CD14-positive monocyte (primary cell): ENCODE measurements at regions not wholly inside any gene's neighbourhood (a gene's known extent, or its start where the extent isn't known, plus 50 kb on each side); places are given as distances from the start of the nearest gene placed in this dataset.
A peak's percentile ranks its signal among the peaks of the same experiment; 100 is the strongest.
"Not testable (repeated sequence)": the region's sequence is repeated elsewhere in the genome, so short reads cannot be mapped to it uniquely, and the experiment has no call there.

Experiments used
- DNase-seq, 3 donors: peaks; one replicate each; pipeline ENCODE4 v3.0.0-alpha.2; 2011 to 2022
- H2AFZ ChIP-seq: 2 replicates; pipeline ENCODE4 v1.6.0; 2012; ENCODE audit warnings: mild to moderate bottlenecking, low read depth, low read length, inconsistent platforms; ENCODE audit not compliant: insufficient read depth, poor library complexity, severe bottlenecking
- H3K27ac ChIP-seq, 2 donors: 1 replicate in 1 of 2; 2 replicates in 1 of 2; pipeline ENCODE4 v1.5.1; 2012 to 2013; ENCODE audit warnings: low read length in 2 of 2, control low read depth in 1 of 2, inconsistent platforms in 1 of 2, low read depth in 1 of 2, mild to moderate bottlenecking in 1 of 2
- H3K27me3 ChIP-seq, 2 donors: one replicate each; pipeline versions ENCODE4 v1.6.0 to v1.6.1; 2011 to 2013; ENCODE audit warnings: low read length in 2 of 2; ENCODE audit not compliant: control insufficient read depth in 2 of 2, insufficient read depth in 2 of 2
- H3K36me3 ChIP-seq, 2 donors: replicated peaks in 1 of 2; 1 replicate in 1 of 2; 2 replicates in 1 of 2; pipeline versions ENCODE4 v1.5.1 to v1.6.1; 2012 to 2013; ENCODE audit warnings: low read length in 2 of 2, control low read depth in 1 of 2, inconsistent platforms in 1 of 2, mild to moderate bottlenecking in 1 of 2; ENCODE audit not compliant: insufficient read depth in 2 of 2, control insufficient read depth in 1 of 2
- H3K4me1 ChIP-seq, 2 donors: 1 replicate in 1 of 2; 2 replicates in 1 of 2; pipeline versions ENCODE4 v1.5.1 to v1.6.1; 2012 to 2013; ENCODE audit warnings: low read length in 2 of 2, control low read depth in 1 of 2, inconsistent platforms in 1 of 2, mild to moderate bottlenecking in 1 of 2, moderate library complexity in 1 of 2; ENCODE audit not compliant: insufficient read depth in 2 of 2, control insufficient read depth in 1 of 2
- H3K4me2 ChIP-seq: replicated peaks from 2 replicates; pipeline ENCODE3; 2012; ENCODE audit warnings: low read length, moderate library complexity, mild to moderate bottlenecking; ENCODE audit not compliant: poor library complexity, severe bottlenecking; ENCODE audit errors: extremely low read depth
- H3K4me3 ChIP-seq, 3 experiments: fragments of 200-600 bp in 1 of 3; sonication (generic) in 1 of 3; replicated peaks in 1 of 3; 1 replicate in 2 of 3; 2 replicates in 1 of 3; pipeline ENCODE4 v1.5.1; 2011 to 2013; ENCODE audit warnings: low read length in 3 of 3, mild to moderate bottlenecking in 3 of 3, control low read depth in 2 of 3, low read depth in 2 of 3, inconsistent platforms in 1 of 3, moderate library complexity in 1 of 3
- H3K79me2 ChIP-seq: 2 replicates; pipeline ENCODE4 v1.6.0; 2012; ENCODE audit warnings: mild to moderate bottlenecking, control low read depth, inconsistent platforms, low read length, moderate library complexity; ENCODE audit not compliant: insufficient read depth
- H3K9ac ChIP-seq: 2 replicates; pipeline ENCODE4 v1.6.0; 2017; ENCODE audit warnings: low read length, mild to moderate bottlenecking; ENCODE audit not compliant: insufficient read depth, poor library complexity, severe bottlenecking
- H3K9me3 ChIP-seq, 2 donors: replicated peaks in 1 of 2; 1 replicate in 1 of 2; 2 replicates in 1 of 2; pipeline versions ENCODE4 v1.5.1 to v1.6.1; 2012 to 2013; ENCODE audit warnings: low read length in 2 of 2, control low read depth in 1 of 2; ENCODE audit not compliant: control insufficient read depth in 1 of 2, insufficient read depth in 1 of 2
- H4K20me1 ChIP-seq: 2 replicates; pipeline ENCODE4 v1.6.0; 2012; ENCODE audit warnings: mild to moderate bottlenecking, low read length, control low read depth, moderate library complexity; ENCODE audit not compliant: insufficient read depth
- H3K27ac Mint-ChIP-seq, 7 donors: one replicate each; pipeline ENCODE4 v1.8.0; 2020; ENCODE audit warnings: mild to moderate bottlenecking in 7 of 7, mixed read lengths in 7 of 7, moderate library complexity in 6 of 7, inconsistent platforms in 2 of 7
- H3K27me3 Mint-ChIP-seq, 3 donors: one replicate each; pipeline ENCODE4 v1.8.0; 2021 to 2022; ENCODE audit warnings: low read depth in 3 of 3, mild to moderate bottlenecking in 3 of 3, mixed read lengths in 3 of 3, moderate library complexity in 3 of 3, inconsistent platforms in 1 of 3
- H3K36me3 Mint-ChIP-seq, 2 donors: one replicate each; pipeline ENCODE4 v1.8.0; 2020; ENCODE audit warnings: mixed read lengths in 2 of 2, inconsistent platforms in 1 of 2, mild to moderate bottlenecking in 1 of 2
- H3K4me1 Mint-ChIP-seq: one replicate; pipeline ENCODE4 v1.8.0; 2020; ENCODE audit warnings: mild to moderate bottlenecking, mixed read lengths
- H3K4me3 Mint-ChIP-seq, 2 donors: one replicate each; pipeline ENCODE4 v1.8.0; 2020; ENCODE audit warnings: mild to moderate bottlenecking in 2 of 2, mixed read lengths in 2 of 2, moderate library complexity in 1 of 2
- H3K9me3 Mint-ChIP-seq, 7 donors: one replicate each; pipeline ENCODE4 v1.8.0; 2020 to 2022; ENCODE audit warnings: mixed read lengths in 7 of 7, mild to moderate bottlenecking in 6 of 7, moderate library complexity in 6 of 7, inconsistent platforms in 2 of 7
- WGBS: methylation state at CpG from one replicate; pipeline ENCODE4 v1.1.5; 2013; ENCODE audit warnings: missing lambda C conversion rate; ENCODE audit not compliant: insufficient coverage; 5-methylcytosine and 5-hydroxymethylcytosine counted together
- intact Hi-C, 2 donors: fragments of 100-400 bp; cut with micrococcal nuclease; formaldehyde crosslinking; loops; one replicate each; pipeline versions ENCODE4 v1.15.0 to v1.15.1; 2023
- TF ChIP-seq, protein P1 (sequence below): fragments of 200-600 bp; IDR thresholded peaks from one replicate; pipeline ENCODE4 v1.8.0; 2022; ENCODE audit warnings: antibody characterized with exemption, mild to moderate bottlenecking

DNA sequence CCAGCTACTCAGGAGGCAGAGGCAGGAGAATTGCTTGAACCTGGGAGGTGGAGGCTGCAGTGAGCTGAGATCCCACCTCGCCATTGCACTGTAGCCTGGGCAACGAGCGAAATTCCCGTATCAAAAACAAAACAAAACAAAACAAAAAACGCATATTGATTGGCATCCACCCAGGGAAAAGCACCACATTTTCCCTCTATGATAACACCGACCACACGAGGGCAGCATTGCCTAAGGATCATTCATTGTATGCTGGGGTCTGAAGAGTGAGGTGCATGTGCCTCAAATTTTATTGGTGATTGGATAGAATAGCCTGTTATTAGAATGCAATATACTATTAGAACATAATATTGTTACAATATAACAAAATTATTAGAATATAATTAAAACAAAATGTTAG is 433.1 kb upstream of the AMELY start:
- Mint-ChIP-seq H3K36me3 (peaks cover 0 to 41% of the 10 kb centered on the region in 2 donors), H3K27ac (no peak overlapping the region), H3K9me3 (no peaks in the 10 kb centered on the region), H3K27me3 (no peaks in the 10 kb centered on the region), H3K4me3 (no peak overlapping the region), H3K4me1 (peaks cover 3% of the 10 kb centered on the region)
- H3K27ac ChIP-seq, result no peak overlapping the region
- WGBS, result no CpG with 5 or more reads among the region's 7 CpGs
- peaks cover 0 to 3% of the 10 kb centered on the region in 2 donors for H3K4me1 ChIP-seq
- H3K4me3 ChIP-seq, result no peak overlapping the region
- no peak overlapping the region for H3K9ac ChIP-seq
- H3K27me3 ChIP-seq, result no peaks in the 10 kb centered on the region
- peaks cover 0 to 15% of the 10 kb centered on the region in 2 donors for H3K36me3 ChIP-seq
- DNase-seq, result peak in 2 of 3 donors; percentile 15 to 21
- intact Hi-C loops, result no loop called here
- no peaks in the 10 kb centered on the region for H3K79me2 ChIP-seq
- no peaks in the 10 kb centered on the region for H3K9me3 ChIP-seq
- TF ChIP-seq, protein P1, sequence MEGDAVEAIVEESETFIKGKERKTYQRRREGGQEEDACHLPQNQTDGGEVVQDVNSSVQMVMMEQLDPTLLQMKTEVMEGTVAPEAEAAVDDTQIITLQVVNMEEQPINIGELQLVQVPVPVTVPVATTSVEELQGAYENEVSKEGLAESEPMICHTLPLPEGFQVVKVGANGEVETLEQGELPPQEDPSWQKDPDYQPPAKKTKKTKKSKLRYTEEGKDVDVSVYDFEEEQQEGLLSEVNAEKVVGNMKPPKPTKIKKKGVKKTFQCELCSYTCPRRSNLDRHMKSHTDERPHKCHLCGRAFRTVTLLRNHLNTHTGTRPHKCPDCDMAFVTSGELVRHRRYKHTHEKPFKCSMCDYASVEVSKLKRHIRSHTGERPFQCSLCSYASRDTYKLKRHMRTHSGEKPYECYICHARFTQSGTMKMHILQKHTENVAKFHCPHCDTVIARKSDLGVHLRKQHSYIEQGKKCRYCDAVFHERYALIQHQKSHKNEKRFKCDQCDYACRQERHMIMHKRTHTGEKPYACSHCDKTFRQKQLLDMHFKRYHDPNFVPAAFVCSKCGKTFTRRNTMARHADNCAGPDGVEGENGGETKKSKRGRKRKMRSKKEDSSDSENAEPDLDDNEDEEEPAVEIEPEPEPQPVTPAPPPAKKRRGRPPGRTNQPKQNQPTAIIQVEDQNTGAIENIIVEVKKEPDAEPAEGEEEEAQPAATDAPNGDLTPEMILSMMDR, result peak; percentile 63
- H3K4me2 ChIP-seq, result no peak overlapping the region
- H4K20me1 ChIP-seq, result no peaks in the 10 kb centered on the region
- no peak overlapping the region for H2AFZ ChIP-seq

DNA sequence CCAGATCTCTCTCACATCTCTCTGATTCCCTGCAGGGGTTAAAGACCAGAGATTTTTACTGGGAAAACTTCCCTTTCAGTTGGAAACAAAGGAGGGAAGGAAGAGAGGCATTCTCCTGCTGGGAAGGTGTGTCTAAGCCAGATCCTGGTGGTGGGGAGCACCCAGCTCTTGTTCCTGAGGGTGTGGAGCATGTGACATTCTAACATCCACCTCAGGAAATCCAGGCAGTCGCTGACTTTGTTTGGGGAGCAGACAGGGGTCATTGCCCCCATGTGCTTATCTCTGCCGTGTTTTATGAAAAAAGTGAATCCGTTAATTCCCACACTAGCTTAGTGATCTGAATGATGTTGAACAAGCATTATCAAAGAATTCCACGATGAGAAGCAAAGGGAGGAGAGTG is 431.7 kb upstream of the AMELY start:
- H3K4me3 Mint-ChIP-seq, result no peak overlapping the region

DNA sequence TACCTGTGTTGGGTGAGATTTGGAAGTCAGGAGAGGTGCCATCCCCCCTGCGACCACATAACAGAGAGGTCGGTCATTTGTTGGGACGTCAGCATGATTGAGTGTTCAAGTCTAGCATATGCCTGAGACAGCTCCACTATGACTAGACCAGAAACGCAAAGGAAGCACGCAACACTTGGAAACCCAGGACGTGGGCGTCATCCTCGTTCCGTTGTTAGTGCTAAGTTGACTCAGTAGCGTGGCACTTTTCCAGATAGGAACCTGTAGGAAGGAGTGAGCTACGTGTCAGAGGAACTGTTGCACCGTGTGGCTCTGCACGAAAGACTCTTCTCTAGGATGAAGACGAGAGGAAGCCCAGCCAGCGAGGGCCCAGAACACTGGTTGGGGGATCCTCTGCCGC is 431.2 kb upstream of the AMELY start:
- H3K4me2 ChIP-seq, H3K27me3 ChIP-seq, H3K9ac ChIP-seq, H3K9me3 ChIP-seq, H3K4me1 ChIP-seq, H3K79me2 ChIP-seq, intact Hi-C loops, DNase-seq, H4K20me1 ChIP-seq, H3K4me3 ChIP-seq, H3K9me3 Mint-ChIP-seq, H3K27me3 Mint-ChIP-seq, H2AFZ ChIP-seq, H3K4me3 Mint-ChIP-seq, H3K27ac ChIP-seq: not testable (repeated sequence)
- peaks cover 0 to 11% of the 10 kb centered on the region in 2 donors for H3K36me3 ChIP-seq
- Mint-ChIP-seq H3K4me1 (peaks cover 11% of the 10 kb centered on the region), H3K36me3 (peaks cover 0 to 48% of the 10 kb centered on the region in 2 donors), H3K27ac (peak overlapping the region in 1 of 7 donors; percentile 34)
- WGBS, result 50% methylated on average over 9 of the region's 16 CpGs

More for the DNA sequence above, 431.7 kb upstream of the AMELY start:
- H3K9ac ChIP-seq, result no peak overlapping the region
- peaks cover 0 to 43% of the 10 kb centered on the region in 2 donors for H3K36me3 Mint-ChIP-seq
- WGBS, result no CpG with 5 or more reads among the region's 4 CpGs
- no peaks in the 10 kb centered on the region for H3K9me3 ChIP-seq
- no peak overlapping the region for H2AFZ ChIP-seq
- H3K27ac Mint-ChIP-seq, result peak overlapping the region in 1 of 7 donors; percentile 34
- no peaks in the 10 kb centered on the region for H3K27me3 ChIP-seq
- no peak overlapping the region for H3K4me2 ChIP-seq
- no peak for DNase-seq
- H4K20me1 ChIP-seq, result no peaks in the 10 kb centered on the region
- H3K27ac ChIP-seq, result no peak overlapping the region
- no peaks in the 10 kb centered on the region for H3K9me3 Mint-ChIP-seq
- H3K4me1 ChIP-seq, result peaks cover 0 to 4% of the 10 kb centered on the region in 2 donors
- intact Hi-C loops, result no loop called here
- peaks cover 11% of the 10 kb centered on the region for H3K4me1 Mint-ChIP-seq
- H3K27me3 Mint-ChIP-seq, result no peaks in the 10 kb centered on the region
- H3K79me2 ChIP-seq, result no peaks in the 10 kb centered on the region
- TF ChIP-seq, protein P1, result no peak
- no peak overlapping the region for H3K4me3 ChIP-seq
- H3K36me3 ChIP-seq, result peaks cover 0 to 11% of the 10 kb centered on the region in 2 donors
